HEK293 (cell line): ENCODE measurements at regions not wholly inside any gene's neighbourhood (a gene's known extent, or its start where the extent isn't known, plus 50 kb on each side); places are given as distances from the start of the nearest gene placed in this dataset.

Experiments used
- CTCF ChIA-PET: fragments of 350-600 bp; formaldehyde crosslinking; extraction: SDS; loops from one replicate; lab custom pipeline; 2021; ENCODE audit warnings: antibody characterized with exemption; lab: Yijun Ruan, JAX
- POLR2A ChIA-PET: fragments of 300-600 bp; formaldehyde crosslinking; extraction: SDS; loops from one replicate; lab custom pipeline; 2020; ENCODE audit warnings: antibody characterized with exemption, inconsistent platforms; lab: Yijun Ruan, JAX
- H3K27ac ChIP-seq: fragments of 200-500 bp; sonication (Bioruptor generic); 2 replicates; pipeline ENCODE4 v1.5.1; 2014; ENCODE audit warnings: low read depth, low read length, control low read depth, inconsistent platforms; ENCODE audit errors: extremely low read depth
- H3K36me3 ChIP-seq, 2 experiments: fragments of 200-500 bp in 1 of 2; sonication (Bioruptor generic) in 1 of 2; 1 replicate in 1 of 2; 2 replicates in 1 of 2; pipeline ENCODE4 v1.5.1; 2014 to 2017; ENCODE audit warnings: inconsistent platforms in 2 of 2, low read length in 2 of 2; ENCODE audit not compliant: control insufficient read depth in 2 of 2, insufficient read depth in 1 of 2
- H3K4me1 ChIP-seq: fragments of 200-500 bp; sonication (Bioruptor generic); 2 replicates; pipeline ENCODE4 v1.5.1; 2014; ENCODE audit warnings: mild to moderate bottlenecking, low read length, inconsistent platforms; ENCODE audit not compliant: control insufficient read depth, insufficient read depth
- H3K4me3 ChIP-seq: 2 replicates; pipeline ENCODE4 v1.5.1; 2011; ENCODE audit warnings: low read depth, mild to moderate bottlenecking, control low read depth, low read length, moderate library complexity
- H3K9me3 ChIP-seq: fragments of 200-500 bp; sonication (Bioruptor generic); 2 replicates; pipeline ENCODE4 v1.5.1; 2014; ENCODE audit warnings: low read depth, low read length, inconsistent platforms; ENCODE audit not compliant: control insufficient read depth, insufficient read depth
- GLIS2 ChIP-seq: fragments of 450-650 bp; formaldehyde crosslinking; IDR thresholded peaks from 2 replicates; pipeline ENCODE4 v1.5.1; 2016; ENCODE audit warnings: missing biosample characterization, missing genetic modification characterization
- HOXD13 ChIP-seq: sonication (generic); formaldehyde crosslinking; IDR thresholded peaks from 2 replicates; pipeline ENCODE4 v1.8.0; 2022; ENCODE audit warnings: missing genetic modification reagents, borderline replicate concordance
- MYNN ChIP-seq: fragments of 450-650 bp; formaldehyde crosslinking; IDR thresholded peaks from 2 replicates; pipeline ENCODE4 v1.5.1; 2016; ENCODE audit warnings: missing biosample characterization, missing genetic modification characterization, borderline replicate concordance
- MZF1 ChIP-seq: fragments of 450-650 bp; formaldehyde crosslinking; IDR thresholded peaks from 2 replicates; pipeline ENCODE4 v1.5.1; 2017; ENCODE audit warnings: missing biosample characterization, missing genetic modification characterization, borderline replicate concordance
- OVOL3 ChIP-seq: fragments of 450-650 bp; formaldehyde crosslinking; IDR thresholded peaks from 2 replicates; pipeline ENCODE4 v1.5.1; 2016; ENCODE audit warnings: missing biosample characterization, missing genetic modification characterization
- SP7 ChIP-seq: fragments of 450-650 bp; formaldehyde crosslinking; IDR thresholded peaks from 2 replicates; pipeline ENCODE4 v1.5.1; 2016; ENCODE audit warnings: missing biosample characterization, missing genetic modification characterization
- ZNF114 ChIP-seq: fragments of 450-650 bp; formaldehyde crosslinking; IDR thresholded peaks from 2 replicates; pipeline ENCODE4 v1.5.0; 2017; ENCODE audit warnings: missing biosample characterization, missing genetic modification characterization
- ZNF121 ChIP-seq: fragments of 450-650 bp; formaldehyde crosslinking; IDR thresholded peaks from 2 replicates; pipeline ENCODE4 v1.5.1; 2016; ENCODE audit warnings: missing biosample characterization, missing genetic modification characterization
- ZNF132 ChIP-seq: fragments of 450-650 bp; formaldehyde crosslinking; IDR thresholded peaks from 2 replicates; pipeline ENCODE4 v1.5.1; 2017; ENCODE audit warnings: missing biosample characterization, missing genetic modification characterization, borderline replicate concordance
- ZNF140 ChIP-seq: fragments of 450-650 bp; formaldehyde crosslinking; IDR thresholded peaks from 2 replicates; pipeline ENCODE4 v1.5.1; 2016; ENCODE audit warnings: missing biosample characterization, missing genetic modification characterization
- ZNF16 ChIP-seq: fragments of 450-650 bp; formaldehyde crosslinking; IDR thresholded peaks from 2 replicates; pipeline ENCODE4 v1.5.1; 2016; ENCODE audit warnings: low read depth, missing biosample characterization, missing genetic modification characterization
- ZNF221 ChIP-seq: fragments of 450-650 bp; formaldehyde crosslinking; IDR thresholded peaks from 2 replicates; pipeline ENCODE4 v1.5.1; 2017; ENCODE audit warnings: missing biosample characterization, missing genetic modification characterization, borderline replicate concordance
- ZNF280C ChIP-seq: fragments of 450-650 bp; formaldehyde crosslinking; IDR thresholded peaks from 2 replicates; pipeline ENCODE4 v1.5.1; 2016; ENCODE audit warnings: missing biosample characterization, missing genetic modification characterization
- ZNF335 ChIP-seq: fragments of 450-650 bp; formaldehyde crosslinking; conservative IDR thresholded peaks from 2 replicates; pipeline ENCODE4 v1.5.1; 2016; ENCODE audit warnings: missing biosample characterization, missing genetic modification characterization
- ZNF501 ChIP-seq: fragments of 450-650 bp; formaldehyde crosslinking; IDR thresholded peaks from 2 replicates; pipeline ENCODE4 v1.5.1; 2016; ENCODE audit warnings: missing biosample characterization, missing genetic modification characterization
- ZNF513 ChIP-seq: fragments of 450-650 bp; IDR thresholded peaks from 2 replicates; pipeline ENCODE4 v1.5.1; 2018; ENCODE audit warnings: missing biosample characterization, missing genetic modification characterization
- ZNF600 ChIP-seq: fragments of 450-650 bp; formaldehyde crosslinking; IDR thresholded peaks from 2 replicates; pipeline ENCODE4 v1.5.1; 2016; ENCODE audit warnings: missing biosample characterization, missing genetic modification characterization
- ZNF629 ChIP-seq: fragments of 450-650 bp; formaldehyde crosslinking; IDR thresholded peaks from 2 replicates; pipeline ENCODE4 v1.5.1; 2017; ENCODE audit warnings: missing biosample characterization, missing genetic modification characterization
- ZNF654 ChIP-seq: fragments of 450-650 bp; formaldehyde crosslinking; IDR thresholded peaks from 2 replicates; pipeline ENCODE4 v1.5.1; 2016; ENCODE audit warnings: low read depth, missing biosample characterization, missing genetic modification characterization
- ZNF692 ChIP-seq: fragments of 450-650 bp; formaldehyde crosslinking; IDR thresholded peaks from 2 replicates; pipeline ENCODE4 v1.5.1; 2016; ENCODE audit warnings: missing biosample characterization, missing genetic modification characterization
- ZNF768 ChIP-seq: fragments of 450-650 bp; formaldehyde crosslinking; IDR thresholded peaks from 2 replicates; pipeline ENCODE4 v1.5.1; 2018; ENCODE audit warnings: missing biosample characterization, mild to moderate bottlenecking, missing genetic modification characterization
- TF ChIP-seq, protein P1 (sequence below): fragments of 450-650 bp; formaldehyde crosslinking; optimal IDR thresholded peaks from 2 replicates; pipeline ENCODE3; 2016; ENCODE audit warnings: missing biosample characterization, mild to moderate bottlenecking, missing genetic modification characterization

- no peak for TF ChIP-seq SP7 (tag by site-specific recombination)
- TF ChIP-seq ZNF629 (tag by site-specific recombination) = no peak
- no peak for TF ChIP-seq ZNF140 (tag by site-specific recombination)
- no peak for TF ChIP-seq ZNF513 (tag by site-specific recombination)
- no peak for TF ChIP-seq ZNF654
- TF ChIP-seq ZNF600 (tag by site-specific recombination) = no peak
Measured at GRCh38 chr5:82694711-82695285, 382.4 kb downstream of the TMEM167A start (continued).

GRCh38 chr5:82692826-82693225 lies 384.4 kb downstream of the TMEM167A start:
- H3K4me3 ChIP-seq = no peak overlapping the region
- ChIA-PET CTCF (no interaction called here), POLR2A (no interaction called here)
- no peaks in the 10 kb centered on the region for H3K4me1 ChIP-seq
- H3K36me3 ChIP-seq = no peaks in the 10 kb centered on the region
- no peak for TF ChIP-seq ZNF132 (tag by site-specific recombination)
- no peak for TF ChIP-seq ZNF114 (tag by site-specific recombination)
- TF ChIP-seq ZNF335 = no peak
- TF ChIP-seq ZNF692 = no peak
- TF ChIP-seq HOXD13 (CRISPR knock-in tag) = no peak
- no peak for TF ChIP-seq MZF1 (tag by site-specific recombination)
- no peak for TF ChIP-seq OVOL3 (tag by site-specific recombination)
- TF ChIP-seq, protein P1, sequence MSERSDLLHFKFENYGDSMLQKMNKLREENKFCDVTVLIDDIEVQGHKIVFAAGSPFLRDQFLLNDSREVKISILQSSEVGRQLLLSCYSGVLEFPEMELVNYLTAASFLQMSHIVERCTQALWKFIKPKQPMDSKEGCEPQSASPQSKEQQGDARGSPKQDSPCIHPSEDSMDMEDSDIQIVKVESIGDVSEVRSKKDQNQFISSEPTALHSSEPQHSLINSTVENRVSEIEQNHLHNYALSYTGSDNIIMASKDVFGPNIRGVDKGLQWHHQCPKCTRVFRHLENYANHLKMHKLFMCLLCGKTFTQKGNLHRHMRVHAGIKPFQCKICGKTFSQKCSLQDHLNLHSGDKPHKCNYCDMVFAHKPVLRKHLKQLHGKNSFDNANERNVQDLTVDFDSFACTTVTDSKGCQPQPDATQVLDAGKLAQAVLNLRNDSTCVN (tag by site-specific recombination) = no peak
- TF ChIP-seq ZNF221 = no peak
- H3K27ac ChIP-seq = no peak overlapping the region
- no peaks in the 10 kb centered on the region for H3K9me3 ChIP-seq

- Histone ChIP-seq H3K36me3 (no peaks in the 10 kb centered on the region), H3K9me3 (no peaks in the 10 kb centered on the region), H3K27ac (no peak overlapping the region), H3K4me1 (no peaks in the 10 kb centered on the region), H3K4me3 (no peak overlapping the region)
- CTCF ChIA-PET = interaction anchor here (0.7 kb wide), 1 partner anchor 823 kb away, joined by 3 read pairs; no protein-coding TSS in a partner anchor
- POLR2A ChIA-PET = no interaction called here
- no peak for TF ChIP-seq ZNF501 (tag by site-specific recombination)
- TF ChIP-seq ZNF280C (tag by site-specific recombination) = no peak
- no peak for TF ChIP-seq ZNF121 (tag by site-specific recombination)
- TF ChIP-seq MYNN (tag by site-specific recombination) = no peak
- TF ChIP-seq ZNF629 (tag by site-specific recombination) = no peak
- no peak for TF ChIP-seq ZNF768 (tag by site-specific recombination)
- TF ChIP-seq GLIS2 (tag by site-specific recombination) = no peak
- TF ChIP-seq ZNF16 (tag by site-specific recombination) = no peak
Measured at GRCh38 chr5:82684659-82685058, 392.5 kb downstream of the TMEM167A start.
